DND-41 (cell line): ENCODE measurements at regions not wholly inside any gene's neighbourhood (a gene's known extent, or its start where the extent isn't known, plus 50 kb on each side); places are given as distances from the start of the nearest gene placed in this dataset.

Source experiments
- CTCF ChIP-seq: IDR thresholded peaks from 2 replicates; pipeline ENCODE4 v1.5.1; 2012; ENCODE audit warnings: borderline replicate concordance, low read length, moderate library complexity, mild to moderate bottlenecking; ENCODE audit not compliant: poor library complexity, severe bottlenecking; ENCODE audit errors: extremely low read depth
- EZH2 ChIP-seq: IDR thresholded peaks from 3 replicates; pipeline ENCODE4 v1.6.1; 2012; ENCODE audit warnings: borderline replicate concordance, low read depth, mild to moderate bottlenecking, moderate library complexity, low read length, inconsistent platforms; ENCODE audit not compliant: severe bottlenecking

- TF ChIP-seq CTCF (no peak), EZH2 (no peak)
These were observed 213.9 kb upstream of the JARID2 start for GRCh38 chr6:15032015-15032414.
